Activated B cell treated with CpG ODN at 0.5 μM for 24 hours (primary cell): ENCODE measurements at regions not wholly inside any gene's neighbourhood (a gene's known extent, or its start where the extent isn't known, plus 50 kb on each side); places are given as distances from the start of the nearest gene placed in this dataset.
"Not testable (repeated sequence)": the region's sequence is repeated elsewhere in the genome, so short reads cannot be mapped to it uniquely, and the experiment has no call there.

Experiments used
- ATAC-seq: fragments of 200-7000 bp; cut with Tn5 transposase; one replicate; pipeline ENCODE4 v1.10.0; 2021; ENCODE audit warnings: low read depth, mild to moderate bottlenecking, moderate library complexity
- CTCF ChIA-PET: fragments of 350-600 bp; sonication (Branson Sonifier 250); formaldehyde crosslinking; loops from one replicate; lab custom pipeline; 2021; ENCODE audit warnings: antibody characterized with exemption; lab: Charles Lee
- POLR2A ChIA-PET: fragments of 350-600 bp; sonication (Branson Sonifier 250); formaldehyde crosslinking; loops from one replicate; lab custom pipeline; 2021; ENCODE audit warnings: antibody characterized with exemption; lab: Charles Lee
- DNase-seq: peaks from one replicate; pipeline ENCODE4 v3.0.0; 2022
- H3K27ac Mint-ChIP-seq: one replicate; pipeline ENCODE4 v1.8.0; 2020; ENCODE audit warnings: mixed read lengths
- H3K27me3 Mint-ChIP-seq: one replicate; pipeline ENCODE4 v1.8.0; 2021; ENCODE audit warnings: mixed read lengths
- H3K36me3 Mint-ChIP-seq: one replicate; pipeline ENCODE4 v1.8.0; 2021; ENCODE audit warnings: low read depth, mixed read lengths
- H3K4me1 Mint-ChIP-seq: one replicate; pipeline ENCODE4 v1.8.0; 2021; ENCODE audit warnings: mixed read lengths
- H3K4me3 Mint-ChIP-seq: one replicate; pipeline ENCODE4 v1.8.0; 2020; ENCODE audit warnings: mild to moderate bottlenecking, mixed read lengths
- H3K9me3 Mint-ChIP-seq: one replicate; pipeline ENCODE4 v1.8.0; 2020; ENCODE audit warnings: mixed read lengths
- intact Hi-C: fragments of 100-400 bp; cut with micrococcal nuclease; formaldehyde crosslinking; loops from one replicate; pipeline ENCODE4 v1.15.1; 2024
- TF ChIP-seq, protein P1 (sequence below): fragments of 200-600 bp; IDR thresholded peaks from one replicate; pipeline ENCODE4 v1.8.0; 2022; ENCODE audit warnings: antibody characterized with exemption, mild to moderate bottlenecking

DNA sequence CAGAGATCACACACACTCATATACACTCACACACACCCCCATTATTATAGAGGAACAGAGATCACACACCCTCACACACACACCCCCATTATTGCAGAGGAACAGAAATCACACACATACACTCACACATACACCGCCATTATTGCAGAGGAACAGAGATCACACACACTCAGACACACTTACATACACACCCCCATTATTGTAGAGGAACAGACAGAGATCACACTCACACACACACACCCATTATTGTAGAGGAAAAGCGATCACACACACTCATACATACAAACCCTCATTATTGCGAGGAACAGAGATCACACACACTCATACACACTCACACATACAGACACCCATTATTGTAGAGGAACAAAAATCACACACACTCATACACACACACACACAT is 239.0 kb downstream of the BUB3 start:
- H3K27ac Mint-ChIP-seq, result no peak overlapping the region
- no peak overlapping the region for H3K4me3 Mint-ChIP-seq
- peaks cover 11% of the 10 kb centered on the region for H3K4me1 Mint-ChIP-seq
- POLR2A ChIA-PET, result no interaction called here
- intact Hi-C loops, result loop anchor here (10.0 kb wide), 1 partner anchor 162 kb away; no protein-coding TSS in a partner anchor
- H3K9me3 Mint-ChIP-seq, result peaks cover 5% of the 10 kb centered on the region
- no peaks in the 10 kb centered on the region for H3K36me3 Mint-ChIP-seq
- no peaks in the 10 kb centered on the region for H3K27me3 Mint-ChIP-seq
- no peak for DNase-seq
- TF ChIP-seq, protein P1, sequence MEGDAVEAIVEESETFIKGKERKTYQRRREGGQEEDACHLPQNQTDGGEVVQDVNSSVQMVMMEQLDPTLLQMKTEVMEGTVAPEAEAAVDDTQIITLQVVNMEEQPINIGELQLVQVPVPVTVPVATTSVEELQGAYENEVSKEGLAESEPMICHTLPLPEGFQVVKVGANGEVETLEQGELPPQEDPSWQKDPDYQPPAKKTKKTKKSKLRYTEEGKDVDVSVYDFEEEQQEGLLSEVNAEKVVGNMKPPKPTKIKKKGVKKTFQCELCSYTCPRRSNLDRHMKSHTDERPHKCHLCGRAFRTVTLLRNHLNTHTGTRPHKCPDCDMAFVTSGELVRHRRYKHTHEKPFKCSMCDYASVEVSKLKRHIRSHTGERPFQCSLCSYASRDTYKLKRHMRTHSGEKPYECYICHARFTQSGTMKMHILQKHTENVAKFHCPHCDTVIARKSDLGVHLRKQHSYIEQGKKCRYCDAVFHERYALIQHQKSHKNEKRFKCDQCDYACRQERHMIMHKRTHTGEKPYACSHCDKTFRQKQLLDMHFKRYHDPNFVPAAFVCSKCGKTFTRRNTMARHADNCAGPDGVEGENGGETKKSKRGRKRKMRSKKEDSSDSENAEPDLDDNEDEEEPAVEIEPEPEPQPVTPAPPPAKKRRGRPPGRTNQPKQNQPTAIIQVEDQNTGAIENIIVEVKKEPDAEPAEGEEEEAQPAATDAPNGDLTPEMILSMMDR, result no peak
- no peak for ATAC-seq
- CTCF ChIA-PET, result no interaction called here

DNA sequence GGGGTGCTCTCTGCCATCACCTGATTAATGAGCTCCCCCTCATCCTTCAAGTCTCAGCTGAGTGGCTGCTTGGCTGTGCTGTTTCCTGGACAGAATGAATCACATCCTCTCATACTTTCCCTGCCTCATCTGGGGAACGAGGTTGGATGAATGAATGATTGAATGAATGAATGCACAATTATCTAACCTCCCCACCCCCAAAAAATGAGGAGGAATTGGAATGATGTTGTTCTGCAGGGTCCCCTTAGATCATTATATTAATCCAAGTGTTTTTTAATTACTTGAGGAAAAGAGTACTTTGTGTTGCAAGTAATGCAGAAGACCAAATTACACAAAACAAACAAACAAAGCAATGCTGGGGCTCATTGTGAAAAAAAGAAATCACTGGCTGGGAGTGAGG is 240.2 kb downstream of the BUB3 start:
- DNase-seq, result no peak
- CTCF ChIA-PET, result no interaction called here
- POLR2A ChIA-PET, result no interaction called here
- no peak for ATAC-seq
- Mint-ChIP-seq H3K4me3 (no peak overlapping the region), H3K9me3 (peaks cover 3% of the 10 kb centered on the region), H3K27ac (no peak overlapping the region), H3K27me3 (no peaks in the 10 kb centered on the region), H3K4me1 (peaks cover 21% of the 10 kb centered on the region), H3K36me3 (no peaks in the 10 kb centered on the region)
- TF ChIP-seq, protein P1, result no peak
- intact Hi-C loops, result loop anchor here (10.0 kb wide), 1 partner anchor 160 kb away; no protein-coding TSS in a partner anchor

DNA sequence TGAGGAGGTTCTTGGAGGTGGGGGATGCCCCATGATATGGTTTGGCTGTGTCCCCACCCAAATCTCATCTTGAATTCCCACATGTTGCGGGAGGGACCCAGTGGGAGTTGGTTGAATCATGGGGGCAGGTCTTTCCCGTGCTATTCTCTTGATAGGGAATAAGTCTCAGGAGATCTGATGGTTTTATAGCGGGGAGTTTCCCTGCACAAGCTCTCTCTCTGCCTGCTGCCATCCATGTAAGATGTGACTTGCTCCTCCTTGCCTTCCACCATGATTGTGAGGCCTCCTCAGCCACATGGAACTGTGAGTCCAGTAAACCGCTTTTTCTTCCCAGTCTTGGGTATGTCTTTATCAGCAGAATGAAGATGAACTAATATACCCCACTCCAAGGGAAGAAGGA is 241.0 kb downstream of the BUB3 start:
- H3K4me1 Mint-ChIP-seq, result peaks cover 29% of the 10 kb centered on the region
- CTCF ChIA-PET, H3K4me3 Mint-ChIP-seq, H3K27ac Mint-ChIP-seq, POLR2A ChIA-PET, ATAC-seq, H3K9me3 Mint-ChIP-seq, DNase-seq, H3K36me3 Mint-ChIP-seq, H3K27me3 Mint-ChIP-seq: not testable (repeated sequence)
- intact Hi-C loops, result loop anchor here (10.0 kb wide), 1 partner anchor 160 kb away; no protein-coding TSS in a partner anchor

DNA sequence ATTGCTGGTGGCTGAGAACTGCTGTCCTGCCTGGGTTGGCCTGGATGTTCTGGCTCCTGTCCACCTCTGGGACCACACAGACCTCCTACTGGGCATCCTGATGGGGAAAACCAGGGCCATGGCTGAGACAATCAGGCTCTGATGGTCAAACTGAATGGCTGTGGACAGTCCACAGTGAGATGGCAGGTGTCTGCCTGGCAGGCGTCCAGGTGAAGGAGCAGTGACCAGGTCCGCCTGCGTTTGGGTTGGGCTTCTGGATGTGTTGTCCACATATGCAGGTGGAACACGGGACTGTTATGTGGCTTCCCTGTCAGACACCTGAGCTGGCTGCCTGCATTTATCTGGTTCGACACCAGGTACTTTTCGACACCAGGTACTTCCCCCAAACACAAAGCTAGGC is 241.7 kb downstream of the BUB3 start:
- Mint-ChIP-seq H3K9me3 (peaks cover 3% of the 10 kb centered on the region), H3K36me3 (no peaks in the 10 kb centered on the region), H3K4me3 (no peak overlapping the region), H3K27ac (no peak overlapping the region), H3K4me1 (peaks cover 33% of the 10 kb centered on the region), H3K27me3 (no peaks in the 10 kb centered on the region)
- TF ChIP-seq, protein P1, result no peak
- DNase-seq (no peak), ATAC-seq (no peak)
- CTCF ChIA-PET, result no interaction called here
- intact Hi-C loops, result loop anchor here (10.0 kb wide), 1 partner anchor 159 kb away; no protein-coding TSS in a partner anchor
- POLR2A ChIA-PET, result no interaction called here

DNA sequence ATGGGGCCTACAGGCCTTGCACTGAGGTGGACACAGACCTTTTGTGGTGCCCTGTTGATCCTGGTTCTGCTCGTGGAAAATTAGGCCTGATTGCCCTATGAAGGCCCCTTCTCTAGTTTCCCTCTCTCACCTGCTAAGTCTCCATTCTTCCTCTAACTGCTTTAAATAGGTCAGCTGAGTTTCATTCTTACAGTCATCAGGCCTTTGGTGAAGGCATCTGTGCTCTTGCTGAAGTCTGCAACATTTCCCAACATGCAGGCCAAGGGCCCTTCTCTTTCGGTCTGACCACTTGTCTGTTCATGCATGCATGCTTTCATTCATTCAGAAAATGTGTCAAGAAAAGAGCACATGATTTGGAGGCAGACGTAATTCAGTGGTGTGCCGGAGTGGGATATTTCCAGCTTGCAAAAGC is 244.0 kb downstream of the BUB3 start:
- H3K36me3 Mint-ChIP-seq, result no peaks in the 10 kb centered on the region
- peaks cover 52% of the 10 kb centered on the region for H3K4me1 Mint-ChIP-seq
- TF ChIP-seq, protein P1, result no peak
- H3K27me3 Mint-ChIP-seq, result no peaks in the 10 kb centered on the region
- ChIA-PET CTCF (no interaction called here), POLR2A (interaction anchor here (1.7 kb wide), 1 partner anchor 244 kb away, joined by 5 read pairs; the partner anchor contains the start of gene BUB3)
- peaks cover 3% of the 10 kb centered on the region for H3K9me3 Mint-ChIP-seq
- H3K27ac Mint-ChIP-seq, result peak overlapping the region; percentile 74
- H3K4me3 Mint-ChIP-seq, result peak overlapping the region; percentile 16
- DNase-seq, result no peak
- peak; percentile 48 for ATAC-seq
- intact Hi-C loops, result loop anchor here (10.0 kb wide), 1 partner anchor 157 kb away; no protein-coding TSS in a partner anchor
